ENCODE measurements at regions not wholly inside any gene's neighbourhood (a gene's known extent, or its start where the extent isn't known, plus 50 kb on each side); places are given as distances from the start of the nearest gene placed in this dataset.
"Not testable (repeated sequence)": the region's sequence is repeated elsewhere in the genome, so short reads cannot be mapped to it uniquely, and the experiment has no call there.

GRCh38 chr16:85203462-85203813 is 91.2 kb upstream of the CIBAR2 start:
- peak in 2 of 7 donors; percentile 40 to 42 for DNase-seq
- Histone ChIP-seq H3K4me1 (replicated peaks in 1 of 2) (peaks cover 54 to 65% of the 10 kb centered on the region in 2 donors), H3K36me3 (replicated peaks in 1 of 2) (no peaks in the 10 kb centered on the region), H3K4me3 (no peak overlapping the region), H3K27ac (peak overlapping the region in 4 of 5 donors; percentile 42 to 96 (median 88)), H3K27me3 (no peaks in the 10 kb centered on the region), H3K9me3 (replicated peaks in 1 of 3) (no peaks in the 10 kb centered on the region)
- 54 to 86% (median 80%) methylated on average over 3 to 5 of the region's 5 CpGs for WGBS, 4 donors
- intact Hi-C loops (cut with DNase I) = no loop called here
- TF ChIP-seq POLR2A (IDR thresholded peaks at IDR 0.05) (no peak), CTCF (IDR thresholded peaks at IDR 0.05) (no peak)

- WGBS, 4 donors = 71 to 83% (median 77%) methylated on average over 5 to 7 of the region's 7 CpGs
- intact Hi-C loops (cut with DNase I) = no loop called here
- no peak for TF ChIP-seq POLR2A (IDR thresholded peaks at IDR 0.05)
- DNase-seq = no peak
- H3K4me1 ChIP-seq (replicated peaks in 1 of 2) = peaks cover 55 to 67% of the 10 kb centered on the region in 2 donors
- no peaks in the 10 kb centered on the region for H3K9me3 ChIP-seq (replicated peaks in 1 of 3)
- H3K27ac ChIP-seq = peak overlapping the region in 3 of 5 donors; percentile 62 to 95 (median 81)
- no peaks in the 10 kb centered on the region for H3K36me3 ChIP-seq (replicated peaks in 1 of 2)
- no peaks in the 10 kb centered on the region for H3K27me3 ChIP-seq
- H3K4me3 ChIP-seq = no peak overlapping the region
Measured at GRCh38 chr16:85204242-85205010, 92.2 kb upstream of the CIBAR2 start.

GRCh38 chr16:85205257-85205656 is 93.0 kb upstream of the CIBAR2 start:
- Histone ChIP-seq H3K4me1 (replicated peaks in 1 of 2) (peaks cover 61 to 70% of the 10 kb centered on the region in 2 donors), H3K27ac (peak overlapping the region in 4 of 5 donors; percentile 50 to 82 (median 74))
- H3K27me3 ChIP-seq; intact Hi-C loops (cut with DNase I); H3K9me3 ChIP-seq (replicated peaks in 1 of 3); H3K4me3 ChIP-seq; H3K36me3 ChIP-seq (replicated peaks in 1 of 2): not testable (repeated sequence)
- DNase-seq = peak in 3 of 7 donors; percentile 41 to 66 (median 63)
- WGBS, 4 donors = 60 to 83% (median 71%) methylated on average over 6 of the region's 6 CpGs

GRCh38 chr16:85205747-85206471 is 93.6 kb upstream of the CIBAR2 start:
- intact Hi-C loops (cut with DNase I) = no loop called here
- H3K4me1 ChIP-seq (replicated peaks in 1 of 2) = peaks cover 60 to 70% of the 10 kb centered on the region in 2 donors
- no peaks in the 10 kb centered on the region for H3K27me3 ChIP-seq
- H3K27ac ChIP-seq = peak overlapping the region in 4 of 5 donors; percentile 50 to 82 (median 74)
- TF ChIP-seq CTCF (IDR thresholded peaks at IDR 0.05) = no peak
- peak in 1 of 2 donors; percentile 45 for TF ChIP-seq POLR2A (IDR thresholded peaks at IDR 0.05)
- H3K9me3 ChIP-seq (replicated peaks in 1 of 3) = no peaks in the 10 kb centered on the region
- no peaks in the 10 kb centered on the region for H3K36me3 ChIP-seq (replicated peaks in 1 of 2)
- DNase-seq = peak in 6 of 7 donors; percentile 70 to 87 (median 78)
- H3K4me3 ChIP-seq = no peak overlapping the region
- WGBS, 4 donors = 42 to 63% (median 48%) methylated on average over 18 to 23 of the region's 23 CpGs
